Nephron (organoid): ENCODE measurements at regions not wholly inside any gene's neighbourhood (a gene's known extent, or its start where the extent isn't known, plus 50 kb on each side); places are given as distances from the start of the nearest gene placed in this dataset.

Experiments
- H3K27ac Mint-ChIP-seq, 3 experiments: 2 replicates each; pipeline ENCODE4 v1.8.0; 2020; ENCODE audit warnings: mixed read lengths in 3 of 3, mild to moderate bottlenecking in 2 of 3, moderate library complexity in 1 of 3
- H3K27me3 Mint-ChIP-seq: 2 replicates; pipeline ENCODE4 v1.8.0; 2021; ENCODE audit warnings: low read depth, mild to moderate bottlenecking, moderate library complexity, mixed read lengths
- H3K36me3 Mint-ChIP-seq: 2 replicates; pipeline ENCODE4 v1.8.0; 2020; ENCODE audit warnings: low read depth, mixed read lengths
- H3K4me1 Mint-ChIP-seq: 2 replicates; pipeline ENCODE4 v1.8.0; 2020; ENCODE audit warnings: mixed read lengths
- H3K4me3 Mint-ChIP-seq, 3 experiments: 2 replicates each; pipeline ENCODE4 v1.8.0; 2020; ENCODE audit warnings: mild to moderate bottlenecking in 3 of 3, mixed read lengths in 3 of 3, moderate library complexity in 2 of 3
- H3K9me3 Mint-ChIP-seq: 2 replicates; pipeline ENCODE4 v1.8.0; 2020; ENCODE audit warnings: mixed read lengths
- TF ChIP-seq, protein P1 (sequence below), 3 experiments: fragments of 200-600 bp; sonication (generic); IDR thresholded peaks; one replicate each; pipeline ENCODE4 v1.5.0; 2021; ENCODE audit warnings: antibody characterized with exemption in 3 of 3; ENCODE audit not compliant: unreplicated experiment in 3 of 3

GRCh38 chr6:44556046-44556445, 168.5 kb downstream of the CDC5L start:
- Mint-ChIP-seq H3K27ac (no peak overlapping the region), H3K4me3 (no peak overlapping the region)

DNA sequence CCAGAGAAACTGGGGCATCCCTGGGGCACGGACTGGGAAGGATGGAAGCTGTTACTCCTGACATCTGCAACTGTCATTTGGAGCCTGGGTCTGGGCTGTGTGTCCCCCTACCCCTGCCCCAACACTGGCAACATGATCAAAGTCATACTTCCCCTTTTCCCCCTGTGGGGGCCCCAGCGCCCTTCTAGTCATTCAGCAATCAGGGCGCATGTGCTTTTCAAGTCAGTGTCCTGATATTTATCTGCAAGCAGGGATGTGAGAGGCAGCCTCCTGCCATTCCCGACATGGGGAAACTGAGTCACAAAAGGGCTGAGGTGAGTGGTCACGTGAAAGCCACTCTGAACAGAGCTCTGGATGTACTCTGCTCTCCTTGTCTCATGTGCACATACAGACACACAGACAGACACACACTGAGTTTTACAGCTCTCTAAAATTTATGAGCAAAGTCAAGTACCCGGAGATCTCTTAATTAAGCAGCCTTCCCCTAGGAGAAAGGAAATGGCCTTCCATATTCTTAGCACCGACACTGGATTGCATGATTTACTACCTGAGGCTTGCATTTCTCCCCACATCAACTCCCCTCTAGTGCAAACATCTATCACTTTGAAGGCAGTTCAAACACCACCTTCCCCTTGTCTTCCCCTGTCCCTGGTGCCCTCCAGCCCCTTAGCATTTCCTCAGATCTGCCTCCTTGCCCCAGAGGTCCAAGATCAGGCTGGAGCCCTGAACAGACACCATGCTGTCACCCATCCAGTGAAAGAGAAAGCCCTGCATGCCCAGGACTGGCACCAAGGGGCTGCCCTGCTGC, 170.7 kb downstream of the CDC5L start:
- H3K27me3 Mint-ChIP-seq = peaks cover 88% of the 10 kb centered on the region
- TF ChIP-seq, protein P1, sequence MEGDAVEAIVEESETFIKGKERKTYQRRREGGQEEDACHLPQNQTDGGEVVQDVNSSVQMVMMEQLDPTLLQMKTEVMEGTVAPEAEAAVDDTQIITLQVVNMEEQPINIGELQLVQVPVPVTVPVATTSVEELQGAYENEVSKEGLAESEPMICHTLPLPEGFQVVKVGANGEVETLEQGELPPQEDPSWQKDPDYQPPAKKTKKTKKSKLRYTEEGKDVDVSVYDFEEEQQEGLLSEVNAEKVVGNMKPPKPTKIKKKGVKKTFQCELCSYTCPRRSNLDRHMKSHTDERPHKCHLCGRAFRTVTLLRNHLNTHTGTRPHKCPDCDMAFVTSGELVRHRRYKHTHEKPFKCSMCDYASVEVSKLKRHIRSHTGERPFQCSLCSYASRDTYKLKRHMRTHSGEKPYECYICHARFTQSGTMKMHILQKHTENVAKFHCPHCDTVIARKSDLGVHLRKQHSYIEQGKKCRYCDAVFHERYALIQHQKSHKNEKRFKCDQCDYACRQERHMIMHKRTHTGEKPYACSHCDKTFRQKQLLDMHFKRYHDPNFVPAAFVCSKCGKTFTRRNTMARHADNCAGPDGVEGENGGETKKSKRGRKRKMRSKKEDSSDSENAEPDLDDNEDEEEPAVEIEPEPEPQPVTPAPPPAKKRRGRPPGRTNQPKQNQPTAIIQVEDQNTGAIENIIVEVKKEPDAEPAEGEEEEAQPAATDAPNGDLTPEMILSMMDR (IDR thresholded peaks at IDR 0.05; ENCODE audit: unreplicated experiment in 3 of 3) = no peak
- peak overlapping the region in 1 of 3 experiments; percentile 57 for H3K27ac Mint-ChIP-seq
- peaks cover 3% of the 10 kb centered on the region for H3K36me3 Mint-ChIP-seq
- H3K9me3 Mint-ChIP-seq = no peaks in the 10 kb centered on the region
- H3K4me1 Mint-ChIP-seq = peaks cover 63% of the 10 kb centered on the region
- peak overlapping the region in 1 of 3 experiments; percentile 16 for H3K4me3 Mint-ChIP-seq

More at GRCh38 chr6:44556046-44556445, 168.5 kb downstream of the CDC5L start:
- H3K36me3 Mint-ChIP-seq = peaks cover 3% of the 10 kb centered on the region
- TF ChIP-seq, protein P1 (IDR thresholded peaks at IDR 0.05; ENCODE audit: unreplicated experiment in 3 of 3) = no peak
- peaks cover 49% of the 10 kb centered on the region for H3K4me1 Mint-ChIP-seq
- H3K27me3 Mint-ChIP-seq = peaks cover 89% of the 10 kb centered on the region
- H3K9me3 Mint-ChIP-seq = no peaks in the 10 kb centered on the region

GRCh38 chr6:44558832-44559251, 171.3 kb downstream of the CDC5L start:
- peak overlapping the region in 1 of 3 experiments; percentile 57 for H3K27ac Mint-ChIP-seq

GRCh38 chr6:44559486-44560270, 172.2 kb downstream of the CDC5L start:
- Mint-ChIP-seq H3K4me1 (peaks cover 67% of the 10 kb centered on the region), H3K36me3 (peaks cover 3% of the 10 kb centered on the region), H3K9me3 (no peaks in the 10 kb centered on the region), H3K27me3 (peaks cover 93% of the 10 kb centered on the region), H3K4me3 (no peak overlapping the region), H3K27ac (no peak overlapping the region)
- TF ChIP-seq, protein P1 (IDR thresholded peaks at IDR 0.05; ENCODE audit: unreplicated experiment in 3 of 3) = no peak

More at GRCh38 chr6:44558832-44559251, 171.3 kb downstream of the CDC5L start:
- peaks cover 88% of the 10 kb centered on the region for H3K27me3 Mint-ChIP-seq
- no peaks in the 10 kb centered on the region for H3K9me3 Mint-ChIP-seq
- H3K4me1 Mint-ChIP-seq = peaks cover 68% of the 10 kb centered on the region
- no peak overlapping the region for H3K4me3 Mint-ChIP-seq
- TF ChIP-seq, protein P1 (IDR thresholded peaks at IDR 0.05; ENCODE audit: unreplicated experiment in 3 of 3) = no peak
- H3K36me3 Mint-ChIP-seq = peaks cover 3% of the 10 kb centered on the region

DNA sequence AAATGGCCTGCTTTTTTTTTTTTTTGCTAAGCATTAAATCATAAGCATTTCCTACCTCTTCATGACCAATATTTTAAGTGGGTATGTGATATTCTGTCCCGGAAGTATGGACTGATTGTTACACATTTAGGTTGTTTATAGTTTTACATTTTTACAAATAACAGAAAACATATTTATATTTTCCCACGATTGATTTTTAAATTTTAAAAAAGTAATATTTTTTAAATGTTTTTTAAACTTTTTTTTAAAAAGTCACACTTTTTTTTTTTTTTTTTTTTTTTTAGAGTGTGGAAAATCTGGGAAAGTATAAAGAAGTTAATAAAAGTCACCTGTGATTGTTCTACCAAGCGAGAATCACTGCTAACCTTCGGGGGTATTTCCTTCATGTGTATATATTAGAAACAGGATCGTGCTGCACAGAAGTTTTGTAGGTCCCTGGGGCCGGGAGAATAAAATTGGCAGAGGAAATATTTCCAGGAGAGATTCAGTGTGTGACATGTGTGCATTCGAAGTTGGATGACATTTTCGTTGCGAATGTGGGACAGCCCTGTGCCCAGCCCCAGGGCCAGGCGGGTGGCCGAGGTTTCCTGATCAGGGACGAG, 173.1 kb downstream of the CDC5L start:
- H3K9me3 Mint-ChIP-seq = no peaks in the 10 kb centered on the region
- peaks cover 93% of the 10 kb centered on the region for H3K27me3 Mint-ChIP-seq
- TF ChIP-seq, protein P1 (IDR thresholded peaks at IDR 0.05; ENCODE audit: unreplicated experiment in 3 of 3) = no peak
- H3K36me3 Mint-ChIP-seq = peaks cover 3% of the 10 kb centered on the region
- H3K27ac Mint-ChIP-seq = no peak overlapping the region
- H3K4me1 Mint-ChIP-seq = peaks cover 58% of the 10 kb centered on the region
- H3K4me3 Mint-ChIP-seq = peak overlapping the region in 2 of 3 experiments; percentile 34 to 71
